ENCODE measurements at regions not wholly inside any gene's neighbourhood (a gene's known extent, or its start where the extent isn't known, plus 50 kb on each side); places are given as distances from the start of the nearest gene placed in this dataset.

DNA sequence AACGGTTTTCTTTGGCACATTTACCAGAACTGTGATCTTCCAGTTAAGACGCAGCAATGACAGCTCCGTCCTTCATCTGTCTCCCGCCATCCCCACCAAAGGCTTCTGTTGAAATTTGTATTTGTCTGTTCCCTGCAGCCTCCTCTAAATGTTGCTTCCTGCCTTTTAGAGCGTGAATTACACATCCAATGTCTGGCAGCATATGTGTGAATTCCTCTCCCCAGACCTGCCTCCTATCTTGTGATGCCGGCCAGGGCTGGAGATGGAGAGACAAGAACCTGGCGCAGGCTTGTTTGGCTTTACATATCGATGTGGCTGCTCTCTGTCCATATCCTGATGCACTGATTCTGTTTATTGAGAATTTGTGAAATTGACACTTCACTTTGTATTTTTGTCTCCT lies 738.4 kb upstream of the TMEM132C start:
- no peak for DNase-seq (ENCODE audit: low spot score)

DNA sequence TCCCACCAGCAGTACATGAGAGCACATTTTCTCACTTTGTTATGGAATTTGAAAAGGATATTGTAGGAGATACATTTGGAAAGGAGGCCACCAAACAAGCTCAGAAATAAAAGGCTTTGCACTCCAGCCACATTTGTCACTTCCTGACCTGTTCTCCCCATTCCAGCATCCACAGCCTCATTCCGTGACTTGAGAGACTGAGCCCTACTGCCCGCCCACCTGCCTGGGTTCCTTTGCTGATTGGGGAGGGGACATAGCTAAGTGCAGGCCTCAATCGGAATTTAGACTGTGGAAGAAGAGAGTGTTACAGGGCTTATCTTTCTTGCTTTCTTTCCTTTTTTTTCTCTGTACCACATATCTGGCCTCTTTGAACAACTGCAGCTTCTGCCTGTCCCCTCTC lies 735.4 kb upstream of the TMEM132C start:
- no peak for DNase-seq (ENCODE audit: low spot score)

DNA sequence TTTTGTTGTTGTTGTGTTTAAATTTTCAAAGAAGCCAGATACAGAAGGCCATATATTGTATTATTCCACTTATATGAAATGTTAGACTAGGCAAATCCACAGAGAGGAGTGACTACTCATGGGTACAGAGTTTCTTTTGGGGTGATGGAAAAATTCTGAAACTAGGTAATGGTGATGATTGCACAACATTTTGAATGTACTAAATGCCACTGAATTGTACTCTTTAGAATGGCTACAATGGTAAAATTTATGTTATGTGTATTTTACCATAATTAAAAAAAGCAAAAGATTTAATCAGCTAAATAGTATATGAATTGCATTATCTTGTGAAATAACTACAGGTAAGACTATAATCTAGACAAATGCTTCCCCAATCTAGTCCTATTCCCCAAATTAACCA lies 733.6 kb upstream of the TMEM132C start:
- no peak for DNase-seq (ENCODE audit: low spot score)

DNA sequence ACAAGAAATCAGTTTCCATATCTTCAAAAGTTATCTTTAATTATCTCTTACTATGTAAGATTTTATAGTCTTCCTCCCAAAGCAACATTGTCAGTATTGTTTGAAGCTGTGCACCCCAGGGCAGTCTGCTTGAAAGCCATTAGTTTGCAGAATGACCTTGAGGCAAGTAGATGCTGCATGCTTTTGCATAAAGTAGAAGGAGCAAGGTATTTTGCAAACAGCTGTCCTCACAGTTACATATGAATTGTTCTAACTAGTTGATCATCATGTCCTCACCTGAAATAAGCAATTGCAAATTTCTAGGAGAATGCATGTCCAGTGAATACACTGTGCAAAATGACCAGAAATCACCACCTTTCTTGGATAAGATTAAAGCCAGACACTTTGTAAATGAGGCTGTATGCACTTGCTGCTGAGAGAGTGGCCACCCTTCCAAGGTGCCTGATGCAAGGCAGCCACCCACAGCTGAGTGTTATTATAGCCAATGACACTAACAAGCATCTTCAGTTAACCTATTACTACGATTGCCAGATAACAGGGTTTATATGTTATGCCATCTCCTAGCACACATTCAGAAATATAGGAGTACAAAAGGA lies 730.0 kb upstream of the TMEM132C start:
- no peak for DNase-seq (ENCODE audit: low spot score)

DNA sequence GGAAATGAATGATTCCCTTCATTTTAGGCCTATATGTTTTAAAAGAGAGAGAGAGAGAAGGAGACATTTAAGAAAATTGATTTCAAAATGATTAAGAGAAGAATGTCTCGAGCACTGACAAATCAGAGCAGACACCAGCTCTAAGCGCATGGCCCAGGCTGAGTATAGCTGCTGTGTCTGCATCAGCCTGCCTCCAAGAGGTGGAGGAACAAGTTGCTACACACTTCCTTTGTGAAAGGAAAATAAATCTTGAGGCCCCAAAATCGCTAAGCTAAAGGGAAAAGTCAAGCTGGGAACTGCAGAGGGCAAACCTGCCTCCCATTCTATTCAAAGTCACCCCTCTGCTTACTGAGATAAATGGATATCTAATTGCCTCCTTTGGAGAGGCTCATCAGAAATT lies 728.7 kb upstream of the TMEM132C start:
- DNase-seq (ENCODE audit: low spot score) = no peak

DNA sequence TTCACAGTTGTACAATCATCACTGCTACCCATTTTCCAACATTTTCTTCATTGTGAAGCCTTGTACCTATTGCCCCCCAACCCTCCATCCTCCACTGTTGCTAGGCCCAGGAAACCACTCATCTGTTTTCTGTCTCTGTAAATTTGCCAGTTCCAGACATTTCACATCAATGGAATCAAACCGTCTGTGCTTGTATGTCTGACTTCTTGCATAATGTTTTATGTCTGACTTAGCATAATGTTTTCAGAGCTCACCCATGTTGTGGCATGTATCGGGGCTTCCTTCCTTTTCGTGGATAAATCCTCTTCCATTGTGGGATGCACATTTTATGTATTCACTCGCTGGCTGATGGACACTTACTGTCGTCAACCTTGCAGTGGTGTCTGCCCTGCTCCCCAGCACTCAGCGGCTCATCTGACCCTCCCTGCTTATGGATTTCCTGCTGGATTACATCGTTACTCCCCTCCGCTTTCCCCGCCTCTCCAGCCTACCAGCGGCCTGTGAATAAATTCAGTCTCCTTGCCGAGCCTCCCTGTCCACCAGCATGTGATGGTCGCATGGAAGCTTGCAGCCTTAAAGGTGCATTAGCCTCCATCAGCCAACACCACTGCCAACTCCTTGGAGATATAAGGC lies 727.6 kb upstream of the TMEM132C start:
- no peak for DNase-seq (ENCODE audit: low spot score)

DNA sequence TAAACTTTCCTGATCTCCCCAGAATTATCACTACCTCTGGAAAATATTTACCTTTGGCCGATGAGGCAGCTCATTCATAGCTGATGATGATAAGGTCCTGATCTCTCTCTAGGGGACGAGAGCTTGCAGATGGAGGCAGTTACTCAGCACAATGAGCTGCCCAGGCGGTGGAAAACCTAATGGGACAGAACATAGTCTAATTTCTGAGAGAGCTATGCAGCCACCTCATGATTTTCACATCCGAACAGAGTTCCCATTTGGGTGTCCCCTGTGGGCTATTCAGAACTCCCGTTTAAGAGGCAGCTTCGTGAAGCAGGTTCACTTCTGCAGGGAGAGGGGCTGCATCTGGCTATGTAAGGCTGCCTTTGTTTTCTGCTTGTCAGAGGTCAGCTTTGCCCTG lies 724.6 kb upstream of the TMEM132C start:
- DNase-seq (ENCODE audit: low spot score) = no peak

DNA sequence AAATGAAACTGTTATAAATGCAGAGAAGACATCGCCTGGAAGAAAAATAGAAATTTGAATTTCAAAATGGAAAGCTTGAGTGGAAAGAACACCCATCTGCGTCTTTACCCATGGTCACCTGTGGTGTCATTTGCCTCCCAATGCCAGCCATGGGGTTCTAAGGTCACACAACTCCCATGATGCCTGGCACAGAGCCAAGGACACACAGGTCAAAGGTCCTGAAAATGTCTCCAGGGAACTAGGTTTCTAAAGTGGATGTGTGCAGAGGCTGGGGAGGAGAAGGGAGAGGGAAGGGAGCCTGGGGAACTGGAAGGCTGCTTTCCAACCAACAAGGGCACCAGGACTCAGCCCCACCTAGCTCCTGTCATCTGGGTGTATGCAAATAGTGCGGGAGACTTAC lies 724.0 kb upstream of the TMEM132C start:
- no peak for DNase-seq (ENCODE audit: low spot score)

DNA sequence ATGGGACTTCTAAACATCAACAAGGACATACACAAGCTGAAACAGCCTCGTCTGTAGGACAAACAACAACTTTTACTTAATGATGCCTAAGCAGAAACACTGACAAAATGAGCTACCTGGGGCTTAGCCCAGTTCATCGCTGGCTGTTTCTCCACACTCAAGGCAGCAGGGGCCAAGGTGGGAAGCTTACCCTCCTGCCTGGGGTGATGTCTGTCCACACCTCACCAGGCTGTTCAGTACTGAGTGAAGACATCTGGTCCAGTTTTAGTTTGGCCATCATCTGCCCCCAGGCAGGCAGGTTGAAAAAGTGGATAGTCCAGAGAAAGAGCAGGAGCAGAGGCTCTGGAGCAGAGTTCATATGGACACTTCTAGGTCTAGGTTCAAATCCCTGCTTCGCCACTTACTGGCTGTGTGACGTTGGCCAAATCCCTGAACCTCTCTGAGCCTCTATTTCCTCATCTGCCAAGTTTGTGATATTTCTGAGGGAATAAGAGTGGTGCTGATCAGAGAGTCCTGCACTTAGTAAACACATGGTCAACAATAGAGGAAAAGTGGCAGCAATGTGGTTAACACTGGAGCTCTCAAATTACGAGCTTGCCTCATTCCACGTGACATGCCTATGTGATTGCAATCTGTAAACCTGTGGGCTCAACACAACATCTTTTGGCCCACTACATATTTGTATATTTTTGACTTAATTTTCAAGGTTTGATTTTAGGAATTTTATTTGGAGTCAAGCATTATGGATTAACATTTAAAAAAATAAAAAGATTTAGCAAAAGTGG lies 720.1 kb upstream of the TMEM132C start:
- DNase-seq (ENCODE audit: low spot score) = no peak

DNA sequence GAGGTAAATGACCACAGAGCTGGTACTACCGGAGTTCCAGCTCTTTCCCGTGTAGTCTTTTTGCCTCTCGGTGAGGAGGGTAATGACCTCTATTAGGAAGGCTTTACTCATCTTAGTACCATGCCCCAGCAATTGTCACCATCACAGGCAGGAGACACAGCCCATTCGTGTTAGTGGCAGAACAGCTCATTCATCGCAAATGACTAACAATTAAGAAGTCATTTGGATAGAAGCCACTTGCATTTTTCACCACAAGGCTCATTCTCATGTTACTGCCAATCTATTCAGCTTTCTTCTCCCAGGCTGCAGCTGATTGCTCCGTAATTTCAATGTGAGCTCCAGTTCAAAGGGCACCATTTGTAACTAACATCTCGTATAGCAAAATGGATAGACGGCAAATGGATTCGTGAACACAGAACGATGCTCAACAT lies 718.8 kb upstream of the TMEM132C start:
- no peak for DNase-seq (ENCODE audit: low spot score)

DNA sequence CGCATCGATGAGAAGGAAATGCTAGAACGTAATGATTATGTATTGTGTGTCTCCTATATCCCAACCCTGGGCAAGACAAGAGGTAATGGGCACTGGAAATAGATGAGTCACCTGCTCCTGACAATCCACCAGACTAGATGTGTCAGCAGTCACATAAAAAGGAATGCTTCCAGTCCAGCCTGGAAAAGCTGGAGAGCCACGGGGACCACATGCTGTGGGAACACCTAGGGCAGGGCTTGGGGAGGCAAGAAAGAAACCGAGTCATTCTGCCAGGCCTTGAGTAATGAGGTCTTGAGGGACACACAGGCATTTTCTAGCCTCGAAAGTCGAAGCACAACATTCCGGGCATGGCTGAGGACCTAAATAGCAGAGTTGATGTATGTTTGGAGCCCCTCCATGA lies 716.7 kb upstream of the TMEM132C start:
- DNase-seq (ENCODE audit: low spot score) = no peak

DNA sequence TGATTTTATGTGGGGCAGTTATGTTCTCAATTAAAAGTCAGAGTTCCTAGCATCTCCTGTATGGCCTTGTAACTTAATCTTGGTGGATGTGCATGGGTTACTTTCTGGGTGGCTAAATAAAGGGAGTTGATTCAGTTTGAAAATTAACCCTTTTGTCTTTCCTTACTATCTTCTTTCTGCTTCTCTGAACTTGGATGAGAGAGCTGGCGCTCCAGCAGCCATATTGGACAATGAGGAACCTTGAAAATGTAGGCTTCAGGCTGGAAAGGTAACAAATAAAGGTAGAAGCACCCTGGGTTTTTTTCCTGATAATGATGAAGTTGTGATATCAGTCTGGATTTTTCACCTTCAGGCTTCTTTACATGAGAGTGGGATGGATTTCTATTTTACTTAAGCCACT lies 714.1 kb upstream of the TMEM132C start:
- DNase-seq (ENCODE audit: low spot score) = no peak

DNA sequence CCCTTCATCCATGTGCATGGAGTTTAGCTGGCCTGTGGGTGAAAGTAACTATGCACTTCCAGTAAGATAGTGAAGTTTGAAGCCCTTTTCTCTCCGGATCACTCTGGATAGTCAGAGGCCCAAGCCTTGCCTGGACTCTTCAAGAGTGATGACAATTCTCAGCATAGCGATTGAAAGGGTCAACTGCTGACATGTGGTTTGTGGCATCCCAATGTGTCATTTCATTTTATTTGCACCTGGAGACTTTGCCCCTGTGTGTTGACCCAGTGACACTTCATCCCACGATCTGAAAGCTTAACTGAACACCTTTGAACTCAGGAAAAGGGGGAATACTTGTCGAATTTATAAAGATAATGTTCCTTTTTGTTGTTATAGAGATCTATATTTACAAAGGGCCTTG lies 711.9 kb upstream of the TMEM132C start:
- no peak for DNase-seq (ENCODE audit: low spot score)

DNA sequence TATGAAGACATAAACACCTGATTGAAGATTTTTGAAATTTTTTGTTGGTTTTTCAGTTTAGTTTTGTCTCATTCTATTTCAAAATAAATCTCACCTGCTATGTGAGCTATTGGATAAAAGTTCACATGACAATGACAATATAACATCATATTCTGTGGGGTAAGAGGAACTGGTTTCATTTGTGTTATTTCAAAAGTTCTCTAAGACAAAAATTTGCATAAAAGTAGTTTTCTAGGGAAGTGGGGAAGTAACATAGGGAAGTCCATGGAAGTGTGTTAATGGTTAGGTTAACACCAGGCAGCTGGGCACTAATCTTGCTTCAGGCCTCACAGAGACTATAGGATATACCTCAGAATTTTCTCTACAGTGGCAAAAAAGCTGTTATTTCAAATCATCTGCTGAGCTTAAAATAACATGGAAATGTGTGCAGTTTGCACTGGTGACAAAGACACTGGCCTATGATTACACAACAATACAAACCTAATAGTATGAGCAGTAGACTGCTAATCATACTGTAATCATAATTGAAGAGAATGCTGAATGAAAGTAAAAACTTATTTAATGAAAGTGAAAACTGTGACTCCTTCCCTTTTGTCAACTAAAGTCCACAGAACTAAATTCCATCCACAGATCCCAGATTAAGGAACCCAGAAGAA lies 710.6 kb upstream of the TMEM132C start:
- no peak for DNase-seq (ENCODE audit: low spot score)

DNA sequence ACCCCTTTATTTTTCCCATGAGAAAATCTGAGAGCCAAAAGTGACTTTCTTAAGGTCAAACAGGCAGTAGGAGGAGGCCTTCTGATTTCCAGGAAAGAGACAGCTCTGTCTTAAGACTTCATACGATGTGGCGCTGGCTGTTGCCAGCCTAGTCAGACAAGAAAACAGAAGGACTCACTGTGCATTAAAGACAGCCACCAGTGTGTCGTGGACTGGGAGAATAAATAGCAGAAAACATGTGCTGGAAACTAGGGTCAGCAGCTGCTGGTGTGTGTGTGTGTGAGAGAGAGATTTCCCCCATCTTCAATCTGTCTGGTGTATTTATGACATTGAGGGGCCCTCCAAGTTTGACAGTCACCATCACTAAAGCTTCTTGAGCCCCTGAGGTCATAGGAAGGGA lies 708.6 kb upstream of the TMEM132C start:
- DNase-seq (ENCODE audit: low spot score) = no peak

DNA sequence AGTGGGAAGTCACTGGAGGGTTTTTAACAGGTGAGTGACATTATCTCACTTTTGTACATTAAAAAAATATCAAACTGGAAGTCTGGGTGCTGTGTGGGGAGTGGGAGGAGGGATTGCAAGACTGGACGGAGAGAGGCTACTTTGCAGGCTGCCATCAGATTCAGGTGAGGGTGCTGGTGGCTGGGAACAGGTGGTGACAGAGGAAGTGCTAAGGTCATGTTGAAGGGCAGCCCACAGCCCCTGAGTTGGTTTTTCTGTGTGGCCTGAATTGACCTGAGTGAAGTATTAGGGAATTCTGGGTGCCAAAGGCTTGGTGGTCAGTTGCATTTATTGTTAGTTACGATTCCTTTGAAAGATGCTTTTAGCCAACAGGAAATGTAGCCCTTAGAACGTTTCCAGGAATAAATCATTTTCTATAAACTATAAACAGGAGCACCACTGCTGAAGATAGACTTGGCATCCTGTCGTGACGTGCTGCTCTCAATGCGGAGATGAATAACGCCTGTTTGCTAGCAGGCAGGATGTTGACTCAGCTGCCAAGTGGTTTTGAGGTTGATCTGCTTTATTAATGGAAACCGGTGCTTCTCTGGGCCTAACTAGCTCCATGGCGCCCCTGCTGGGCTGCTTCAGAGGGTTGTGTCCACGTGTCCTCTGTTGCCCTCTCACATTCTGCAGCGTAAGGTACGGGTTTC lies 707.5 kb upstream of the TMEM132C start:
- DNase-seq (ENCODE audit: low spot score) = peak; percentile 25

DNA sequence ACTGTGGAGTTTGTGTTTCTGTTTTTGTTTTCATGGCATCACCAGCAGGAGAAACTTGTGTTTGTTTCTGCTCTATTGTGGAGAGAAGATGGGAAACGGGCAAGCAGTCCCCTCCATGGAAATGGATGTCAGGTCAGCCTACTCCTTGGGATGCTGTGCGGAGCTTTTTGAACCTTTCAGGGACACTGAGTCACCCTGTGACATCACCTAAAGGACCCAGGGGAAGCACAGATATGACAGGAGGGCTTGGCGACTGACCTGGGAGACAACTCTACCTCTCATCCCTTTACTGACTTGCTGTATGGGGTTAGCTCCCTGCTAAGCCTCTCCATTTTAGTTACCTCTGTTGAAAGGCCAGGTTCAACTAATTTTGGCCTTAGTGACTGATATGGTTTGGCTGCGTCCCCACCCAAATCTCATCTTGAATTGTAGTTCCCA lies 706.9 kb upstream of the TMEM132C start:
- DNase-seq (ENCODE audit: low spot score) = no peak

DNA sequence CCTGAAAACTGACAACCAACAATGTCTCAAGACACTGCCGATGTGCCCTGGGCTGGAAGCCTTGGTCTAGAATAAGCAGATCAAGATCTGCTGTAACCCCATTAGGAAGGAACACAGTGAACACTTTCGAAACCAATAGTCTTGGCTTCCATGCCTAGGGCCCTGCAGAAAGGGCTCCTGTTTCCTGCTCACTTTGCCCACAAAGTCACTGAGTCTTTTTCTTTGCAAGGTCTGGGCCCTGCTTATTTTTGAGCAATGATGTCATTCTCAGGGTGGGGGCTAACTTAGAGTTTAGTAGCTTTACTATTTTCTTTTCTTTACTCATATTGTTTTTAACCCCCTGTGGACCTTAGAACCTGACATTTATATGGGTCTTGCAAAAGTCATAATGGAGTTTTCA lies 704.2 kb upstream of the TMEM132C start:
- DNase-seq (ENCODE audit: low spot score) = no peak

DNA sequence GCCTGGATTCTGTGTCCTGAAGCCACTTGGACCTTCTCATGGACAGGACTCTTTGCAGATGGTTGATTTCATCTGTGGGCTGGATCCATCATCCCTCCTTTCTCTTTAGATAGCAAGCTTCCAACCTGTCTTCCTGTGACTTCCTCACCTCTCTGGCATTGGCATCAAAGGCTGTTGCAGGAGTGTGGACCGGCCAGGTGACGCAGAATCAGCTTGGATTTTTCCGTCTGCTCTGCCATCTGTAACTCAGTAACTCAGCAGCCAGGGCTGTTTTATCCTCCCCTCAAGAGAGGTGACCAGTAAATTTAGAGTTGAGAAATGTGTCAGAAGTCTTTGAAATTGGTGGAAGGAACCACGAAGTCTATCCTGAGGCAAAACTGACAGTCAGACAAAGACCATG lies 701.7 kb upstream of the TMEM132C start:
- DNase-seq (ENCODE audit: low spot score) = no peak

DNA sequence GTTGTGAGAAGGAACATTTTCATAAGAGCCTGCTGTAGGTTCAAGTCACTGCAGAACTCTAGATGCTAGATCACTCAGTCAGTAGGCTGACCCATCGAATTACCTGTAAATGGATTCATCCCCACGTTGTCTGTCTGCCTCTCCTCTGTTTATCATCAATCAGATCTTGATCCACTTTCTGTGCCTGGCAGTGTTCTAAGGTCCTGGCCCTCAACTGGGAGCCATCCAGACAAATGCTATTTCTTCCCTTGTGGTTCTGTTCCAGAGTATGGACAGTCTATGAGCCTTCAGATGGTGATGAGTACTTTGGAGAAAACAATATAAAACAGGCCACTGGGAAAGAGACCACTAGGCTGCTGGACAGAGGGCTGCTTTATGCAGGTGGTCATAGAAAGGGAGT lies 699.4 kb upstream of the TMEM132C start:
- DNase-seq (ENCODE audit: low spot score) = no peak

DNA sequence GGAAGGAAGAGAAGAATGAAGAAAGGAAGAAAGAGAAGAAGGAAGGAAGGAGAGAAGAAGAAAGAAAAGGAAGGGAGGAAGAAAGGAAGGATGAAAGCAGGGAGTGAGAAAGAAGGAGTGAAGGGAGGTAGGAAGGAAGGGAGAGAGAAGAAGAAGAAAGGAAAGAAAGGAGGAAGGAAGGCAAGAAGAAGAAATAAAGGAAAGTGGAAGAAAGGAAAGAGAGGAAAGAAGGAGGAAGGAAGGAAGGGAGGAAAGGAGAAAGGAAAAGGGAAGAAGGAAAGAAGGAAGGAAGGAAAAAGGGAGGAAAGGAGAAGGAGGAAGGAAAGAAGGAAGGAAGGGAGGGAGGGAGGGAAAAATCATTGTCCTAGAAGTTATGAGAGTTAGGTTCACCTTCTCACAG lies 696.6 kb upstream of the TMEM132C start:
- no peak for DNase-seq (ENCODE audit: low spot score)

DNA sequence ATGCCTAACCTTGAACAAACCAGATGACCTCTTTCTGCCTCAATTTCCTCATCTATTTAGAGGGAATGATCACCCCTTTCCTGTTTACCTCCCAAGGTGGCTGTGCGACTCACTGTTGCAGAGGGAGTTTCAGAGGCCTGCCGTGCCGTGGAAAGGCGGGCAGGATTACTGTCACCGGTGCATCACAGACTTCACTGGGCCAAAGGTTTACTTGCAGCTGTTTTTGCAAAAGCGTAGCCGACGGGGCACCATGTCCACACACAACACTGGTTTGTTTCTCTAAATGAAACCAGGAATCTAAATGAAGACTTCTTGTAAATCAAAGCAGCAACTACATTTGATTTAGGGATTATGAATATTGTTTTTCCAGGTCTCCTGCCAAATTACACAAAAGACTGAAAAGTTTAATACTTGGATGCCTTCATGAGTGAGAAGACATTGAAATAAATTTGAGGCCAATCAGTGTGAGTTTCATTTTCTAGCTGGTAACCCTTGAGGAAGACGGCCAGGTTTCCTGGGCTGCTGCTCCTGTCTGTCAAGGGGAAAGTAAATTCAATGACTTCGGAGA lies 696.1 kb upstream of the TMEM132C start:
- DNase-seq (ENCODE audit: low spot score) = no peak
